GM04503 (cell line): ENCODE measurements at regions not wholly inside any gene's neighbourhood (a gene's known extent, or its start where the extent isn't known, plus 50 kb on each side); places are given as distances from the start of the nearest gene placed in this dataset.

Experiments
- DNase-seq: peaks from one replicate; pipeline ENCODE4 v3.0.0-alpha.2; 2012; ENCODE audit warnings: low read depth

DNA sequence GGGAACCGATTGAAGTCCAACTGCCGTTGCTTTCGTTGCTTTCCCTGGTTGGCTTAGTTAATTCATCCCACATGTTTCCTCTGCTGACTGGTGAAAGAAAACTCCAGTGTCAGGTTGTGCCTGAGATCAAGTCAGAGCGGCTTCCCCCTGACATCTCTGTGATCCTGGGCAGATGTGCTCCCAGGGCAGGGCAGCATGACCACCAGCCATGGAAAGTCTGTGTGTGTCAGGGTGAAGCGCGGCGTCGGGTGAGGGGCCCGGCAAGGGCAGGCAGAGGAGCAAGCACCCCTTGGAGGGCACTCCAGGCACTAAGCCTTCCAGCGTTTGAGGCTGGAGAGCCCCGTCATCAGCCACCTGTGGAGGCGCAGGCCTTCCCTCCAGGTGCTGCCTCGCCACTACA, 54.5 kb upstream of the IGF1 start:
- no peak for DNase-seq

DNA sequence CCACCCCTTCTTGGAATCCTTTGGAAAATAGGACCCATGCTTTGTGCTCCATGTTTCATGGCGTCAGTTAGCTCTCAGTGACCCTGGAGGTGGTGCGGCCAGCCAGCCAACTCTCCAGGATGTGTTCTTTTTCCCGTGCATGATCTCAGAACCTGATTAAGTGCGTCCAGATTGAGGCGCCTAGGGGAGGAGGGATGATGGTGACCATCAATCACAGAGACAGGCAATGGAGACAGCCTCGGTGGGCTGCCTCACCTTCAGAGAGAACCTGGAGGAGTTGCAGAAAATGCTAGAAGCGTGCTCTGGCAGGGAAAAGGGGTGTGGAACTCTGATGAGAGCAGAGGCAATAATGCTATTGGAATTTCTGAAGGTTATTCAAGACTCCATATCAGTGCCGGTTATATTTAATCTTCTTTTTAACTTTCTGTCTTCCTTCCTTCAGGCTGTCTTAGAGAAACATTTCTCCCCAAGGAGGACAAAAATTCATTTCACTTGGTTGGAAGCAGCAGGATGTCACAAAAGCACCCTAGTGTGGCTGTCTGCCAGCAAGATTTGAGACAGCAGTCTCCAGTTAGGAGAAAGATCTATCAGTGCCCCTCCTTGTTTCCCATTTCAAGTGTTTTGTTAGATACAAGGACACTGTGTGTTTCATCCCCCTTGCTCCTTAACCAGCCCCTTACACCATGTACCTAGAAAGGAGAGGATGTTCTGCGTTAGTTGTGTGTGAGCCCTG, 53.3 kb upstream of the IGF1 start:
- no peak for DNase-seq
